ENCODE measurements at regions not wholly inside any gene's neighbourhood (a gene's known extent, or its start where the extent isn't known, plus 50 kb on each side); places are given as distances from the start of the nearest gene placed in this dataset.

- TF ChIP-seq GATA2 (IDR thresholded peaks at IDR 0.05; ENCODE audit: low read depth, low read length) (no peak), GATA3 (IDR thresholded peaks at IDR 0.05; ENCODE audit: low read depth, low read length) (no peak)
Measured at GRCh38 chr7:53209129-53209528, 173.7 kb downstream of the POM121L12 start.

All from SH-SY5Y (cell line).